GM18907 (cell line): ENCODE measurements at regions not wholly inside any gene's neighbourhood (a gene's known extent, or its start where the extent isn't known, plus 50 kb on each side); places are given as distances from the start of the nearest gene placed in this dataset.
"Not testable (repeated sequence)": the region's sequence is repeated elsewhere in the genome, so short reads cannot be mapped to it uniquely, and the experiment has no call there.

Source experiments
- ATAC-seq: cut with Tn5 transposase; IDR thresholded peaks from one replicate; pipeline ENCODE4 v1.9.1; 2021; ENCODE audit warnings: mild to moderate bottlenecking, moderate library complexity; ENCODE audit not compliant: unreplicated experiment

DNA sequence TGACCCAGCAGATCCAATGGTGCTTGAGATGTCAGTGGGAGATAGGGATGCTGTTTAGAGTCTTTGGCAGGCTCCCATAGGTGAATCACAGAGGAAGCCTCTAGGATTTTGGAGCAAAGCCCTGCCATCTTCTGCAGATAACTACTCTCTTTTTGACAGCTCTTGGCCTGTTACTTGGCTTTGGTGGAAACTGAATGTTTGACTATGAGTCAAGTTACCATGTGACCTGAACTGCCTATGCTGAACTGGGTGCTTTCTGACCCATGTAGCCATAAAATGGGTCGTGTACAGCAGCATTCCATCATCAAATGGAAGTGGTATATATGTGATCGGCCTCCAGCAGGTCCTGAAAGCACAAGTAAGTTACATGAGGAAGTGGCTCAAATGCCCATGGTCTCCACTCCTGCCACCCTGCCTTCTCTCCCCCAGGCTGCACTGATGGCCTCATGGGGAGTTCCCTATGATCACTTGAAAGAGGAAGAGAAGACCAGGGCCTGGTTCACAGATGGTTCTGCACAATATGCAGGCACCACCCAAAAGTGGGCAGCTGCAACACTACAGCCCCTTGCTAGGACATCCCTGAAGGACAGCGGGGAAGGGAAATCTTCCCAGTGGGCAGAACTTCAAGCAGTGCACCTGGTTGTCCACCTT is 105.6 kb upstream of the ZC3H12A start:
- ATAC-seq, result not testable (repeated sequence)

DNA sequence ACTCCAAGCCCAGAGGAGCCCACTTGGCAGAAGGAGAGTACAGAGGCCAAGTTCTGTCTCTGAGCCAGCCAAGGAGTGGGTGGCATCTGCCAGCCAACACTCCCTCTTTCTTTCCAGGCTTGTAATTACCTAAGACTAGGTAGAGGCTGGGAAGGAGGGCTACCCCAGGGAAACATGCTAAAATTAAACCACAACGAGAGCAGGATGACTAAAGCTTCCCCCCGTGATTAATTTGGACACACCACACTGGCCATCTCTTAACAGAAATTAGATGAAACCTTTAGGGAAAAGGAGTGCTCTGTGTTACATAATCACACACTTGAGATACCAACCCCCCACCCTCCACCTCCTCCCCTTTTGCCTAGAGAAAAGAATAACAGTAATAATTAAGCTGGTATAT is 102.1 kb upstream of the ZC3H12A start:
- ATAC-seq, result no peak

DNA sequence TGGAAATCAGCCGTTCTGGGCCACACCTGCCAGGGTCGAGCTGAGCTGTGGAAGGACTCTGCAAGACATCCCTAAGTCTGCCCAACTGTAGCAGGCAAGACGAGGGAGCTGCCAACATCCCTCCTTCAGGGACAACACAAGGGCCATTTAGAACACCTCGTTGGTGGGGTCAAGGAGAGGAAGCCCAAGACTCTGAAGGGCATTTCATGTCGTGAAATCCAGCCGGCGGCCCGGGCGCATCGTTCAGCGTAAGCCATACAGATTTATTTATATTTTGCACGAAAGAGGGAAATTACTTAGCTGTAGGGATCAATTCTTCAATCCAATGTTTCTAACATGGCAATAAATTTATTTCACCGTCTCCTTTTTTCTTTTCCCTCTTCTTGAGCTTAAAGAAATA is 101.7 kb upstream of the ZC3H12A start:
- ATAC-seq, result no peak

DNA sequence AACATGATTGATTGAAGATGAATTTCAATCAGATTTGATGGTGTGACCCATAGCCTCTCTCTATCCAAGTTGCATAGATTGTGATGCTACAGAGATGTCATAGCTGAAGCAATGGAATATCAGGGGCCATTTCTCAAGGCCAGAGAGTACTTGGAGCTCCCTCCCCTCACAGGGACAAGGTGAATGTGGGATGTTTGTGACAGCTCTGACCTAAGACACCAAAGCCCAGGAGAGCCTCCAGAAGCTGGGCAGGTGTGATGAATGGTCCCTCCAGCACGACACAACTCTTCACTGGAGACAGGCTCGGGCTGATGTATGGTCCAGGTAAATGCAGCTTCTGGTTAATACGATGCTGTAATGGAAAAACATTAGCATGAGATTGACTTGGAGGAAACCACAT is 101.0 kb upstream of the ZC3H12A start:
- no peak for ATAC-seq

DNA sequence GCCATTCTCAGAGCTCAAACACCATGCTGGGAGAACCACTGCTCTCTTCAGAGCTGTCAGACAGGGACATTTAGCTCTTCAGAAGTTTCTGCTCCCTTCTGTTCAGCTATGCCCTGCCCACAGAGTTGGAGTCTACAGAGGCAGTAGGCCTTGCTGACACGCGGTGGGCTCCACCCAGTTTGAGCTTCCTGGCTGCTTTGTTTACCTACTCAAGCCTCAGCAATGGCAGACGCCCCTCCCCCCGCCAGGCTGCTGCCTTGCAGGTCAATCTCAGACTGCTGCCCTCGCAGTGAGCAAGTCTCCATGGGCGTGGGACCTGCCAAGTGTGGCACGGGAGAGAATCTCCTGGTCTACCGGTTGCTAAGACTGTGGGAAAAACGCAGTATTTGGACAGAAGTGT is 93.8 kb upstream of the ZC3H12A start:
- not testable (repeated sequence) for ATAC-seq

DNA sequence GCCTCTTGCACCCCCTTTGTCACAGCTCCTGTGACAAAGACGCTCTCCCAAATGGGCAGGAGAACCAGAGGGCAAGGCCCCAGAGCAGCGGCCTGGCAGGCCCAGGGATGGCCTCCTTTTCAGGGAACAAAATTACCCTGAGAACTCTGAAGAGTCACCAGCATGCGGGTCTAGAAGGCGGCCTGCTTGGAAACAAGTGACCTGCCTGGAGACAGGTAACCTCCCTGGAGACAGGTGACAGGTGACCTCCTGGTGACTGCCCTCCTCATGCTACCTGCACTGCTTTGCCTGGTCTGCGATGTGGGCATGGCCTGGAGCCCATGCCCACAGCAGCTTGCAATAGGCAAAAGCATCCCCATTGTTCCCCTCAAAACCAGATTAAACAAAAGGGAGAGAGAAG is 86.5 kb upstream of the ZC3H12A start:
- no peak for ATAC-seq

DNA sequence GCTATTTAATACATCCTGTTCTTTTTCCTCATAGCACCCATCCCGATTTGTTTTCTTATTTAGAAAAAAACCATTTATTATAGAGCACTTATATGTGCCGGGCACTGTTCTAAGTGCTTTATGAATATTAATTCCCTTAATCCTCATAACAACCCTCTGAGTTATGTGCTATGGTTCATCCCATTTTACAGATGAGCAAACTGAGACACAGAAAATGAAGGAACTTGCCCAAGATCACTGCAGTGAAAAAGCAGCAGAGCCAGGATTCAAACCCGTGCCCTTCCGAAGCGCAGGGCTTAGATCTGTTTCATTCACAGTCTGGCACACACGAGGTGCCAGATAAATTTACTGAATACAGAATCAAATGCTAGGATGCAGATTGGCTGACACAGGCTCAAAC is 85.1 kb upstream of the ZC3H12A start:
- ATAC-seq, result no peak

DNA sequence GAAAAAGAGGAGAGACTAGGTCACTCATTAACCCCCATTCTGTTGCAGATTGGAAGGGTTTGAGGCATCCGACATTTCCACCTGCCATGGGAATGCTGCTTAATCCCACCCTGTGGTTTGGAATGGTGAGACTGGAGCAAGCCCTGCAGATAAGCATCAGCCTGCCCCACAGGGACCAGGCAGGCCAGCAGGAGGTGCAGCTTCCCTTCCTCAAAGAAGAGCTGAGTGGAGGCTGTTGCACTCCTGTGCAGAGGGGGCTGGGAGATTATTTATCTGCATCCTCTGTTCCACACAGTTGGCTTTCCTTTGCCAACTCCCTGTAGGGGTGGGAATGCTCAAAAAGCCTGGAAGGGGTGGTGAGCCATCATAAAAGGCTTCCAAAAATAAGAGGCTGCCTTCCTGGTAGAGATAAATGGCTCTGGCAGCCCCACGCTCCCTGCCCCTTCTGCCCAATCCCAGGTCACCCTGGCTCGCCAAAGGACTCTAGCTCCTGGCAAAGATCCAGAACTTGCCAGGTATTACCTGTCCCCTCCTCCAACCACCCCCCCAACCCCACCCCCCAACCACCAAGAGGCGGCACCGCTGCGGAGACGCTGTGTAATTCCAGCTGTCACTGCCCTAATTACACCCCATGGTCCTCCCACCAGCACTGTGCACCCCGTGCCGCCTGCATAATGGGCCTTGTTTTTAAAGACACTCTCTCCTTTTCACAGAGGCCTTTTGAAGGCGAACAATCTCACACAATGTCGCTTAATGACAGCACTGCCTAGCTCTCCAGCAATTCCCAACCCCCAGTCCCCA is 83.0 kb upstream of the ZC3H12A start:
- no peak for ATAC-seq

DNA sequence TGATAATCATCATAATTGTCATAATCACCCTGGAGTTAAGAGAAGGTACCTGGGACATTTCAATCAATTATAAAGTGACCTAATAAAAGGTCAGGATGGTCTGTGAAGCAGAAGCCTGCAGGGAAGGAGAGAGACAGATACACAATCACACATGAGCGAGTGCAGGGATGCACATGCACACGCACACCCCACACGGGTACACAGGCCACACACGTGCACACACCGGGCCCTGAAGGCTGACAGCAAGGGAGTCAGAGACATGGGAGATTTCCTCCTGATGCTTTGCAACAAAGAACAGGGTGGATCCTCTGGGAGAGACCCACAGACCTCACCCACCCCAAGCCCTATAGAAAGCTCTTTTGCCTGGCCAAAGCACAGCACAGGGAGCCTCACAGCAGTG is 82.3 kb upstream of the ZC3H12A start:
- no peak for ATAC-seq

DNA sequence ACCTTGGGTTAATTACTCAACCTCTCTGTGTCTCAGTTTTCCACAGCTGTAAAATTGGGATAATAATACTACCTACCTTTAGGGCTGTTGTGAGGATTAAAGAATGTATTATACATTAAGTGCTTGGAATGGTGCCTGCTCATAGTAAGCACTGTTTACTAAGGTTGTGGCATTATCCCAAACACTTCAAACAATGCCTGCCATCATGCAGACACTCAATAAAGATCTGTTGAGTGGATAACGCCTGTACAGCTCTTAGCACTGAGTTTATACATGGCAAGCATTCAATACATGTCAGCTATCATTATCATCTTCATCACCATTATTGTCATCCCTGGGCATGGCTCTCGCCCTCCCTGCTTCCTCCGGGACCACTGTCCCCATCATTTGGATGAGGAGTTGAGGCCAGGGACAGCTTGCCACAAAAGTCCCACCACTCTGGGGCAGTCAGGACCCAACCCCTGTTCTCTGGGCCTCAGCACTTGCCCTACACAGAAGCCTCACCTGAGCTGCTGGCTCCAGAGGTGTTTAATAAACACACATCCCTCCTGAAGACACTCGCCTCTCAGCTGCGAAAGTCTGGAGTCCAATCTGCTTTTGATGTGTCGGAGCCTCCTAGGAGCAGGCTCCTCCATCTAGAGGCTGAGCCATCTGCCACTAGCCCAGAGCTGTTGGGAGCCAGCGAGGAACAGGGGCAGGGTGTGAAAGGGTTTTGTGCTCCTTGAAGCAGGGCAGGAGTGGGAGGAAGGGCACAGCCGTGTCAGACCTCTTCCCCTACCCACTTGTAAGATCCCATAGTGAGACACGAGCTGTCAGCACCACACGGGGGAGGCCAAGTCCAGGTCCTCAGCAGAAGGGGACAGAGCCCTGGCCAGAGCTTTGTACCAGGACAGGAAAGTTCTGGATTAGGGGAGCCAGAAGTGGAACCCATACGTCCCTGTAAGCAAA is 80.9 kb upstream of the ZC3H12A start:
- no peak for ATAC-seq

DNA sequence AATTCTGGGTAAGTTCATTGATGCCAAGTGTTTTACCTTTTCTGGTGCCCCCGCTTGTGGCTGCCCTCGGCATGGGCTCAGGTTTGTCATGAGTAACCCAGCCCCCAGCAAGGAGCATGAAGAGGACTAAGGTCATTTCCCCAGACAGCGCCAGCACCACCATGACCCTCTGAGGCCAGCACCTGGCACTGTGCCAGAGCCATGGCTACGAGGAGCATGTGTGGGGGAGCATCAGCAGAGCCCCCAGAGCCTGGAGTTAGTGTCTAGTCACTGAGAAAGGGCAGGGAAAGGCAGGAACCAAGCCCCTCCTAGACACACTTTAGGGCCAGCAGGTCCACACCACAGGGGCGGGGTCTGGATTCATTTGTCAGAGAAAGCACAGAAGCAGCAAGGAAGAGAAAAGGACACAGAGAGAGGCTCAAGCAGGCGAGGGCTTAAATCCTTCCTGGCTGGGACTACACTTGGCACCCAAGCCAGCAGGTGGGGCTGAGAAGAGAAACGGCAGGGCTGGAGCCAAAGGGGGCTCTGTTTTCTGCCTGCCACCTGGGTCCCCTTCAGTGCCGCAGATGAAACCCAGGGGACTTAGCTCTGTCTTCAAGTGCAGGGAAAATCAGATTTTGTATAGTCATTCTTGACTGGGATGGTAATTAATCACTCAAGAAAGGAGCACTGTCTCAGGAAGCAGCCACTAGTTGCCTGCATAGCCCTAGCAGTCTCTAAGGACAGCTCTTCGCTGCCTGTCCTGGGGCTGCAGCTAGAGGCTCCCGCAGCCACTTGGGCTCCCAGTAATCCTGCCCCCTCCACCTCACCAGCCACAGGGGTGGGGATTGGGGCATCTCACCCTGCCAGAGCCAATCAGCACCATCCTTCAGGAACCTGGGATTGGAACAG is 79.6 kb upstream of the ZC3H12A start:
- no peak for ATAC-seq

DNA sequence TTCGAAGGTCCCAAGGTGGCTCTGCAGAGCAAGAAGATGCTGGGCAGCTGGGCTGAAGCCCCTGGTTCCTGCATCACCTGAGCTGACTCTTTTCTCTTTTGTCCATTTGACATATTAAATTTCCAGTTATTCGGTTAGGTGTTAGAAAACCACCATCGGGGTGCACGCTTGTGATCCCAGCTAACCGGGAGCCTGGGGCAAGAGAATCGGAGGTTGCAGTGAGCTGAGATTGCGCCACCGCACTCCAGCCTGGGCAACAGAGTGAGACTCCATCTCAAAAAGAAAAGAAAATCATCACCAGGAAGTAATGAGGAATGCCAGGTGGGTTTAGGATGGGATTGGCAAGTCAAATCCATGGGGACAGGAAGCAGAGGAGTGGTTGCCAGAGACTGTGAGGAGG is 76.3 kb upstream of the ZC3H12A start:
- no peak for ATAC-seq

DNA sequence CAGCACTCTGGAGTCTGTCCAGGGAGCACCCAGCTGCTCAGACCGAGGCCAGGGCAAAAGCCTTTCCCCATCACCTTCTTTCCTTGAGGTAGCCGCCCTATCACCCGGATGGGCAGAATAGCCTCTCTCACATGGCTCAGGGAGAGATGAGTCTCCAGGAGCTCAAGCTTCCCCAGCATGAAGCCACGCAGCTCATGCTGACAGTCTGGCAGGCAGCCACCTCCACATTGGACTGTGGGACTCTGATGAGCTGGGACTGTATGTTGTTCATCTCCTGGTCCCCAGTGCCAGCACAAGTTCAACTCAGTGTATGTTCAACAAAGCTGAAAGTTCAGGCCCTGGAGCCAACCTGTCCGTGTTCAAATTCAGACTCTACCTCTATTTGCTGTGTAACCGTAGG is 75.2 kb upstream of the ZC3H12A start:
- ATAC-seq, result no peak

DNA sequence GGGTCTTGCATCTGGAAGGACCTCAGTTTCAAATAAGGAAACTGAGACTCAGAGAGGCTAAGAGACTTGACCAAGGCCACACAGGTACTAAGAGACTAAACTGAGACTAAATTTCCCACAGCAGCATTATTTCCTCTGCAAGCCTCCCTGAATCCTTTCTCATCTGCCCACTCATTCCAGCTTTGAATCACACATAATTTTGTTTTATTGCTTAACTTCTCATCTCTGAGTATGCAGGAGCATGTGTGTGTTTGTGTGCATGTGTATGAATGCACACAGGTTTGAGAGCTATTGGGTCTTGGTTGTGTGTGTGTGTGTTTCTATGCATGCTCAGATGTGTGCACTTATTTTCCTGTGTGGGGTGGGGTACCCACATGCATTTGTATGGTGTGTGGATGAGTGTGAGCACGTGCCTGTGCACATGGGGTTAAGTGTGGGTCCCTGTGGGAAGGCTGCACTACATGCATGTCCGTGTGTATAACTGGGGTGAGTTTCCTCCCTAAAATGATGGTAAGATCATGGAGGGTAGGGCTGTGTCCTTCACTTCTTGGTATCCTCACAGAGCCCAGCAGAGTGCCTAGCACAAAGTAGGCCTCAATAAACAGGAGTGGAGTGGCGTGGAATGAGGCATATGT is 74.4 kb upstream of the ZC3H12A start:
- ATAC-seq, result no peak

DNA sequence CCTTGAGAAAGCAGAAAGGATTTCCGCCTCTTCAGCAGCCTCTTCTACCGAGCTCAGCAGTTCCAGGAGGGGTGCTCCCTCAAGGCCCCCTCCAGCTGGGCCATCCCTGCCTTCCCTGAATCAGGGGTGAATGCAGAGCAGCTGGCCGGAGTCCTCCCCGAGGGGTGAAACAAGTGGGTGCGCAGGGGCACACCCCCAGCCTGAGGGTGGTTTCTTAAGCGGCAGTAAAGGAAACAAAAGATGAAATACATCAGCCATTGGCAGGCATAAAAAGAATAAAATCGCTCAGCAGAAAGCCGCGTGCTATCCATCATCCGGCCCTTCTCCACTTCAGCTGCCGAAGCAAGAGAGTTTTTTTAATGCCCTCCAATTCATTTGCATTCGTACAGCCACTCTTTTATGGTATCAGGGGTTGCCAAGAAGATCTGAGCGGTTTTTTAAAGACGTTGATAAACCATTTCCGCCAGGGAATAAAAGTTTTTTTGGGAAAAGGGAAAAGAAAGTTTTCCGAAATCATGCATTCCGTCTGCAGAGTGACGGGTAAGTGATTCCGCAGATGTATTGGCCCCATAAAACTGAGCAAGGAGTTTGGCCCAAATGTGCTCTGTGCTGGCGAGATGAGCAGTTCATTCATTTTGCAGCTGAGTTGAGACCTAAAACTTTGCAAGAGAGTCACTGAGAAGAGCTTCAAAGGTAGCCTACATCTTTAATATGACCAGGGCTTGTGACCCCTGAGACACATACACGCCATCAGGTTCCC is 73.7 kb upstream of the ZC3H12A start:
- ATAC-seq, result no peak

DNA sequence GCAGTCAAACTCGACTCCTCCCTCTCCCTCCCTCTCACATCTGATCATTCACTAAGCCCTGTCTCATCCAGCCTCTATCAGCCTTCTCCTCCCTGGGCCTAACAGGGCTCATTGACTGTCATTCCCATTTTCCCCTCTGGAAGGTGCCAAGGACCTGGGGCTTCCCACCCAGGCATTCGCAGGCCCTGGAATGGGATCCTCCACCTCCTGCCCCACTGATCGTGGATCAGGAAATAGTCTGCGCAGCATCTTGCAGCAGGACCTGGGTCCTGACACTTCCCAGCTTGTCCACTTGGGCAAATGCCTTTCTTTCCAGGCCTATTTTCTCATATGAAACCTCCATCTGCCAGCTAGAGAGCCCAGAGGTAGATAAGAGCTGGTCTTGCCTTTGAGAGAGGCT is 71.2 kb upstream of the ZC3H12A start:
- no peak for ATAC-seq

DNA sequence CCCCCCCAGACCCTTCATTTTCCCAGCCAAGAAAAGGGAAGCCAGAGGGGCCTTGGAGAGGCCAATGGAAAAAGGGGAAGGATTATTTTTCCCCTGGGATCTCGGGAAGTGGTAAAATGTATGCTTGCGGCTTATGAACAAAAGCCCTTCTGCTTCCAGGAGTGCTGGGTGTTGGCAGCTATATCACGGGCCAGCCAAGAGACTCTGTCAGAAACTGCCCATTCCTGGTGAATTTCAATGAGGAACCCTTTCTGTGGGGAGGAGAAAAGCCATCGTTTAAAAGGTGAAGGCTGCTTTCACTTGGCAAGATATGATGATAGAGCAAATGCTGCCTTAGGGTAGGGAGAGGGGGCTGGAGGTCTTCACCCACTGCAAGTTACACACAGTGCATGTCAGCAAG is 69.7 kb upstream of the ZC3H12A start:
- ATAC-seq, result no peak

DNA sequence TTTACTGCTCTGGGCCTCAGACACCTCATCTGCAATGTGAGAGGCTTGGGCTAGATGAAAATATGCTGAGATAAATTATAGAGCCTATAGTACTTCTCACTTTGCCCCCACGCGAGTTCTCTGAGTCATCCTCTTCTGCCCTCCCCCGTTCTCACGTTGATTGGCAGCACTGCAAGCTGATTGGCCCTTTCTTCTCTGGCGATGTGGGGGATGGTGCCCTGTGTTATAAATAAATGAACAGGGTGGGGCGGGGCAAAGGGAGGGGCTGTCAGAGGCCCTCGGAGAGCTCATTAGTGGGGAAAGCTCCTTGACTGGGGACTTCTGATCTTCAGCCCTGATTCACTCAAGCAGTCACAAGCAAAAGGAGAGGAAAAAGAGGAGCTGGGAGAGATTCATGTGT is 64.3 kb upstream of the ZC3H12A start:
- ATAC-seq, result no peak

DNA sequence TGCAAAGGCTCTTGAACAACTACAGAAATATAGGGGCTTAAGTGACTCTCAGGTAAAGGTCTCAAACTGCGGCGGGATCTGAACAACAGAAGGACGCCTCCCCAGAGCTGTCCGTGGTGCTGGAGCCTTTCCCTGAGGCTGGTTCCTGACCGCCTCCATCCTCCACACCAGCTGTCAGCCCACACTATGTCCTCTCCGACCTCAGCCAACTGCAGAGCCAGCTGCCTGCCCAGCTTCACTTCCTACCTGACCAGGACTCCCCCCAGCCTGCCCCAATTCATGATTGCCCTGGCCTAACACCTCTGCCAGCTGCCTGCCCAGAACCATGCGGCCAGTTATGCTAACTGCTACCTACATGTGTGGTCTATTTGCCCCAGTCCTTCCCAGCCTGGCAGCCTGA is 63.6 kb upstream of the ZC3H12A start:
- ATAC-seq, result no peak
